ENCODE measurements at regions not wholly inside any gene's neighbourhood (a gene's known extent, or its start where the extent isn't known, plus 50 kb on each side); places are given as distances from the start of the nearest gene placed in this dataset.

- CTCF ChIA-PET: no interaction called here
- intact Hi-C loops (cut with micrococcal nuclease; ENCODE audit: unreplicated experiment): no loop called here
- TF ChIP-seq CTCF (IDR thresholded peaks at IDR 0.05; ENCODE audit: unreplicated experiment): no peak
- Mint-ChIP-seq H3K27me3 (ENCODE audit: unreplicated experiment) (no peaks in the 10 kb centered on the region), H3K36me3 (ENCODE audit: insufficient read depth, unreplicated experiment) (no peaks in the 10 kb centered on the region), H3K27ac (ENCODE audit: unreplicated experiment) (no peak overlapping the region), H3K4me3 (ENCODE audit: low read depth, unreplicated experiment) (no peak overlapping the region), H3K9me3 (ENCODE audit: low read depth, unreplicated experiment) (peaks cover 2% of the 10 kb centered on the region), H3K4me1 (ENCODE audit: low read depth, unreplicated experiment) (peaks cover 17% of the 10 kb centered on the region)
- no TSS peak for BruUV-seq (replicated peaks)
- DNase-seq: no peak
Observed at GRCh38 chr2:222357930-222358329, 59.1 kb upstream of the PAX3 start.

GRCh38 chr2:222358876-222359275 lies 60.1 kb upstream of the PAX3 start:
- Mint-ChIP-seq H3K27me3 (ENCODE audit: unreplicated experiment) (no peaks in the 10 kb centered on the region), H3K4me3 (ENCODE audit: low read depth, unreplicated experiment) (no peak overlapping the region), H3K36me3 (ENCODE audit: insufficient read depth, unreplicated experiment) (no peaks in the 10 kb centered on the region), H3K9me3 (ENCODE audit: low read depth, unreplicated experiment) (peaks cover 2% of the 10 kb centered on the region), H3K4me1 (ENCODE audit: low read depth, unreplicated experiment) (peaks cover 11% of the 10 kb centered on the region), H3K27ac (ENCODE audit: unreplicated experiment) (no peak overlapping the region)
- no peak for TF ChIP-seq CTCF (IDR thresholded peaks at IDR 0.05; ENCODE audit: unreplicated experiment)
- CTCF ChIA-PET: no interaction called here
- intact Hi-C loops (cut with micrococcal nuclease; ENCODE audit: unreplicated experiment): no loop called here
- BruUV-seq (replicated peaks): no TSS peak
- no peak for DNase-seq

- Mint-ChIP-seq H3K27me3 (ENCODE audit: unreplicated experiment) (no peaks in the 10 kb centered on the region), H3K4me1 (ENCODE audit: low read depth, unreplicated experiment) (peaks cover 7% of the 10 kb centered on the region), H3K36me3 (ENCODE audit: insufficient read depth, unreplicated experiment) (no peaks in the 10 kb centered on the region), H3K9me3 (ENCODE audit: low read depth, unreplicated experiment) (peaks cover 2% of the 10 kb centered on the region), H3K4me3 (ENCODE audit: low read depth, unreplicated experiment) (no peak overlapping the region), H3K27ac (ENCODE audit: unreplicated experiment) (no peak overlapping the region)
- CTCF ChIA-PET: interaction anchor here (0.6 kb wide), 1 partner anchor 1689 kb away, joined by 6 read pairs; no protein-coding TSS in a partner anchor
- intact Hi-C loops (cut with micrococcal nuclease; ENCODE audit: unreplicated experiment): no loop called here
- TF ChIP-seq CTCF (IDR thresholded peaks at IDR 0.05; ENCODE audit: unreplicated experiment): no peak
- no TSS peak for BruUV-seq (replicated peaks)
- no peak for DNase-seq
Observed at GRCh38 chr2:222360146-222360545, 61.3 kb upstream of the PAX3 start.

GRCh38 chr2:222360997-222361396 lies 62.2 kb upstream of the PAX3 start:
- Mint-ChIP-seq H3K27ac (ENCODE audit: unreplicated experiment) (no peak overlapping the region), H3K36me3 (ENCODE audit: insufficient read depth, unreplicated experiment) (no peaks in the 10 kb centered on the region), H3K4me1 (ENCODE audit: low read depth, unreplicated experiment) (peaks cover 7% of the 10 kb centered on the region), H3K4me3 (ENCODE audit: low read depth, unreplicated experiment) (no peak overlapping the region), H3K9me3 (ENCODE audit: low read depth, unreplicated experiment) (peaks cover 2% of the 10 kb centered on the region), H3K27me3 (ENCODE audit: unreplicated experiment) (no peaks in the 10 kb centered on the region)
- no peak for DNase-seq
- BruUV-seq (replicated peaks): no TSS peak
- TF ChIP-seq CTCF (IDR thresholded peaks at IDR 0.05; ENCODE audit: unreplicated experiment): no peak
- intact Hi-C loops (cut with micrococcal nuclease; ENCODE audit: unreplicated experiment): no loop called here
- CTCF ChIA-PET: no interaction called here

Data from Calu3 (cell line).